ENCODE measurements at regions not wholly inside any gene's neighbourhood (a gene's known extent, or its start where the extent isn't known, plus 50 kb on each side); places are given as distances from the start of the nearest gene placed in this dataset.

GRCh38 chr9:15372455-15372854 is 50.2 kb upstream of the SNAPC3 start:
- Histone ChIP-seq H3K36me3 (ENCODE audit: insufficient read depth, low read length) (no peaks in the 10 kb centered on the region), H3K79me2 (ENCODE audit: insufficient read depth, low read depth, low read length) (no peaks in the 10 kb centered on the region), H3K4me1 (ENCODE audit: insufficient read depth, low read length, poor library complexity, severe bottlenecking) (no peaks in the 10 kb centered on the region), H3K9me3 (ENCODE audit: low read length) (no peaks in the 10 kb centered on the region), H3K27ac (ENCODE audit: low read depth, low read length, poor library complexity, severe bottlenecking) (no peak overlapping the region), H3K4me2 (ENCODE audit: low read length) (no peak overlapping the region), H2AFZ (ENCODE audit: low read length) (no peak overlapping the region), H4K20me1 (ENCODE audit: insufficient read depth, low read length) (no peaks in the 10 kb centered on the region), H3K4me3 (ENCODE audit: low read depth, low read length, poor library complexity, severe bottlenecking) (no peak overlapping the region), H3K9me2 (ENCODE audit: insufficient read depth, low read length) (no peaks in the 10 kb centered on the region)
- intact Hi-C loops (cut with micrococcal nuclease; ENCODE audit: unreplicated experiment), result no loop called here
- ChIA-PET POLR2A (interaction anchor here (0.6 kb wide), 1 partner anchor 180 kb away, joined by 3 read pairs; the partner anchor contains the start of gene CCDC171), CTCF (ENCODE audit: unreplicated experiment) (no interaction called here)
- no peak for DNase-seq (ENCODE audit: low spot score)
- TF ChIP-seq, protein P1, sequence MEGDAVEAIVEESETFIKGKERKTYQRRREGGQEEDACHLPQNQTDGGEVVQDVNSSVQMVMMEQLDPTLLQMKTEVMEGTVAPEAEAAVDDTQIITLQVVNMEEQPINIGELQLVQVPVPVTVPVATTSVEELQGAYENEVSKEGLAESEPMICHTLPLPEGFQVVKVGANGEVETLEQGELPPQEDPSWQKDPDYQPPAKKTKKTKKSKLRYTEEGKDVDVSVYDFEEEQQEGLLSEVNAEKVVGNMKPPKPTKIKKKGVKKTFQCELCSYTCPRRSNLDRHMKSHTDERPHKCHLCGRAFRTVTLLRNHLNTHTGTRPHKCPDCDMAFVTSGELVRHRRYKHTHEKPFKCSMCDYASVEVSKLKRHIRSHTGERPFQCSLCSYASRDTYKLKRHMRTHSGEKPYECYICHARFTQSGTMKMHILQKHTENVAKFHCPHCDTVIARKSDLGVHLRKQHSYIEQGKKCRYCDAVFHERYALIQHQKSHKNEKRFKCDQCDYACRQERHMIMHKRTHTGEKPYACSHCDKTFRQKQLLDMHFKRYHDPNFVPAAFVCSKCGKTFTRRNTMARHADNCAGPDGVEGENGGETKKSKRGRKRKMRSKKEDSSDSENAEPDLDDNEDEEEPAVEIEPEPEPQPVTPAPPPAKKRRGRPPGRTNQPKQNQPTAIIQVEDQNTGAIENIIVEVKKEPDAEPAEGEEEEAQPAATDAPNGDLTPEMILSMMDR (conservative IDR thresholded peaks at IDR 0.05; ENCODE audit: low read length), result no peak
- no peak for TF ChIP-seq EZH2phosphoT487 (IDR thresholded peaks at IDR 0.05; ENCODE audit: borderline replicate concordance, low read depth, low read length)
- no TSS peak for BruUV-seq (replicated peaks)

DNA sequence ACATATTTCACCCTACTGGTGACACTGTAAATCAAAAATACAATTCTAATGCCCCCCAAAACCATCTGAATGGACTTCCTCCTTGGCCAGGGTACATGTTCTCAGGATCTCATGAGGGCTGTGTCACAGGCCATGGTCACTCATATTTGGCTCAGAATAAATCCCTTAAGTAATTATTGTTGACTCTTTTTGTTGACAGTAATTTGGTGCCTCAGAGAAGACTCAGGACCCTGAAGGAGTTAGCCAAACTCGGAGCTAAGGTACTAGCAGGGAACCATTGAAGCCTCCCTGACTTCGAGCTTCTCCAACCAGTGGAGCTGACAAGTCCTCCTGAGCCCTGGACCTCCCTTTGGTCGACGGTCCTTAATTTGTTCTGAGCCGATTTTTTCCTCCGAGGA is 51.2 kb upstream of the SNAPC3 start:
- intact Hi-C loops (cut with micrococcal nuclease; ENCODE audit: unreplicated experiment), result no loop called here
- TF ChIP-seq, protein P1 (conservative IDR thresholded peaks at IDR 0.05; ENCODE audit: low read length), result no peak
- no peak for TF ChIP-seq EZH2phosphoT487 (IDR thresholded peaks at IDR 0.05; ENCODE audit: borderline replicate concordance, low read depth, low read length)
- ChIA-PET CTCF (ENCODE audit: unreplicated experiment) (no interaction called here), POLR2A (interaction anchor here (0.6 kb wide), 1 partner anchor 100 kb away, joined by 3 read pairs; no protein-coding TSS in a partner anchor)
- no peaks in the 10 kb centered on the region for H3K79me2 ChIP-seq (ENCODE audit: insufficient read depth, low read depth, low read length)
- no peaks in the 10 kb centered on the region for H3K4me1 ChIP-seq (ENCODE audit: insufficient read depth, low read length, poor library complexity, severe bottlenecking)
- no peak overlapping the region for H3K27ac ChIP-seq (ENCODE audit: low read depth, low read length, poor library complexity, severe bottlenecking)
- no TSS peak for BruUV-seq (replicated peaks)
- no peak overlapping the region for H3K4me3 ChIP-seq (ENCODE audit: low read depth, low read length, poor library complexity, severe bottlenecking)
- H3K9me2 ChIP-seq (ENCODE audit: insufficient read depth, low read length), result no peaks in the 10 kb centered on the region
- no peak overlapping the region for H2AFZ ChIP-seq (ENCODE audit: low read length)
- no peaks in the 10 kb centered on the region for H4K20me1 ChIP-seq (ENCODE audit: insufficient read depth, low read length)
- H3K4me2 ChIP-seq (ENCODE audit: low read length), result no peak overlapping the region
- no peaks in the 10 kb centered on the region for H3K36me3 ChIP-seq (ENCODE audit: insufficient read depth, low read length)
- H3K9me3 ChIP-seq (ENCODE audit: low read length), result no peaks in the 10 kb centered on the region
- no peak for DNase-seq (ENCODE audit: low spot score)

GRCh38 chr9:15370466-15371447 is 51.9 kb upstream of the SNAPC3 start:
- CTCF ChIA-PET (ENCODE audit: unreplicated experiment), result no interaction called here
- H4K20me1 ChIP-seq (ENCODE audit: insufficient read depth, low read length), result no peaks in the 10 kb centered on the region
- H3K79me2 ChIP-seq (ENCODE audit: insufficient read depth, low read depth, low read length), result no peaks in the 10 kb centered on the region
- no peak overlapping the region for H3K27ac ChIP-seq (ENCODE audit: low read depth, low read length, poor library complexity, severe bottlenecking)
- H3K4me1 ChIP-seq (ENCODE audit: insufficient read depth, low read length, poor library complexity, severe bottlenecking), result no peaks in the 10 kb centered on the region
- no peaks in the 10 kb centered on the region for H3K9me3 ChIP-seq (ENCODE audit: low read length)
- no peaks in the 10 kb centered on the region for H3K36me3 ChIP-seq (ENCODE audit: insufficient read depth, low read length)
- POLR2A ChIA-PET, result interaction anchor here (0.7 to 1.2 kb wide), 4 partner anchors 12 to 96 kb away, joined by 3 to 4 read pairs (median 4); no protein-coding TSS in a partner anchor
- H3K4me2 ChIP-seq (ENCODE audit: low read length), result no peak overlapping the region
- intact Hi-C loops (cut with micrococcal nuclease; ENCODE audit: unreplicated experiment), result no loop called here
- TF ChIP-seq EZH2phosphoT487 (IDR thresholded peaks at IDR 0.05; ENCODE audit: borderline replicate concordance, low read depth, low read length), result no peak
- TF ChIP-seq, protein P1 (conservative IDR thresholded peaks at IDR 0.05; ENCODE audit: low read length), result no peak
- no peak overlapping the region for H2AFZ ChIP-seq (ENCODE audit: low read length)
- no peak overlapping the region for H3K4me3 ChIP-seq (ENCODE audit: low read depth, low read length, poor library complexity, severe bottlenecking)
- DNase-seq (ENCODE audit: low spot score), result no peak
- BruUV-seq (replicated peaks), result no TSS peak
- no peaks in the 10 kb centered on the region for H3K9me2 ChIP-seq (ENCODE audit: insufficient read depth, low read length)
